ENCODE measurements at regions not wholly inside any gene's neighbourhood (a gene's known extent, or its start where the extent isn't known, plus 50 kb on each side); places are given as distances from the start of the nearest gene placed in this dataset.

DNA sequence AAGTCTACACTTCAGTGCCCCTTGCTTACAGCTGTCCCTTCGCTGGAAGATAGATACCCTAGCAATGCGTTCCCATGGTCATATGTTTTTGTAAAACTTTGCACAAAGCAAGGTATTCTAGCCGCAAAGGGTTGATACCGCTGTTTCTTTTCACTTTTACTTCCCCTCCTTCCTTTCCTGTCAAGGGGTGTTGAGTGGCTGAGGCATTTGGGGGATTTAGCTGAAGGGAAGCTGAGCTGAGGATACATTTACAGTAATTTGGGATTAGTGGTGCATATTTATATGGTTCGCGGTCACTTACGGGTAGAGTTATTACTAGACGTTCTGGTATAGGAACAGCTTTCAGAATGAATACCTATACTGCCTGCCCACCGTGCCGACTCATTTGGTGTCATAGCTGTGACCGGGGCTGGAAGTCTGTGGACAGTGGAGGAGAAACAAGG, 86.9 kb upstream of the WNT11 start:
- TF ChIP-seq, protein P1, sequence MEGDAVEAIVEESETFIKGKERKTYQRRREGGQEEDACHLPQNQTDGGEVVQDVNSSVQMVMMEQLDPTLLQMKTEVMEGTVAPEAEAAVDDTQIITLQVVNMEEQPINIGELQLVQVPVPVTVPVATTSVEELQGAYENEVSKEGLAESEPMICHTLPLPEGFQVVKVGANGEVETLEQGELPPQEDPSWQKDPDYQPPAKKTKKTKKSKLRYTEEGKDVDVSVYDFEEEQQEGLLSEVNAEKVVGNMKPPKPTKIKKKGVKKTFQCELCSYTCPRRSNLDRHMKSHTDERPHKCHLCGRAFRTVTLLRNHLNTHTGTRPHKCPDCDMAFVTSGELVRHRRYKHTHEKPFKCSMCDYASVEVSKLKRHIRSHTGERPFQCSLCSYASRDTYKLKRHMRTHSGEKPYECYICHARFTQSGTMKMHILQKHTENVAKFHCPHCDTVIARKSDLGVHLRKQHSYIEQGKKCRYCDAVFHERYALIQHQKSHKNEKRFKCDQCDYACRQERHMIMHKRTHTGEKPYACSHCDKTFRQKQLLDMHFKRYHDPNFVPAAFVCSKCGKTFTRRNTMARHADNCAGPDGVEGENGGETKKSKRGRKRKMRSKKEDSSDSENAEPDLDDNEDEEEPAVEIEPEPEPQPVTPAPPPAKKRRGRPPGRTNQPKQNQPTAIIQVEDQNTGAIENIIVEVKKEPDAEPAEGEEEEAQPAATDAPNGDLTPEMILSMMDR (IDR thresholded peaks at IDR 0.05) = no peak
- no peak for TF ChIP-seq POLR2AphosphoS5 (IDR thresholded peaks at IDR 0.05)
- no peak for TF ChIP-seq POLR2A (IDR thresholded peaks at IDR 0.05; ENCODE audit: low read depth)
